ENCODE measurements at regions not wholly inside any gene's neighbourhood (a gene's known extent, or its start where the extent isn't known, plus 50 kb on each side); places are given as distances from the start of the nearest gene placed in this dataset.

DNA sequence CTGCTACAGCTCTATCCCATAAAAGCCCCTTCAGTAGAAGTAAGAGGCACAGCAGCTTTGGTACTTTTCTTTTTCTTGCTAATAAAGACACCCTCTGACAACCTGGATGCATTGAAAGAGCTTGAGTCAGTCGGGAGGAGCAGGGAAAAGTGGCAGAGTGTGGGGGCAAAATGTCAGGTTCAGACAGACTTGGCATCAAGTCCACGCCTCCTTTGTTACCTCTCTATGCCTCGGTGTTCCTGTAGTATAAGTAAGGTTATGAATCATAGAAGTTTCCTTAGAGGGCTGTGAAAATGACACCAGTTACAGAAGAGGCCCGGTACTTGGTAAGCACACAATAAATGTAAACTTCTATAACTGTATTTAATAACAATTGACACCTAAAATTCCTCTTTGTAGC lies 133.9 kb downstream of the ESM1 start:
- DNase-seq, result no peak

DNA sequence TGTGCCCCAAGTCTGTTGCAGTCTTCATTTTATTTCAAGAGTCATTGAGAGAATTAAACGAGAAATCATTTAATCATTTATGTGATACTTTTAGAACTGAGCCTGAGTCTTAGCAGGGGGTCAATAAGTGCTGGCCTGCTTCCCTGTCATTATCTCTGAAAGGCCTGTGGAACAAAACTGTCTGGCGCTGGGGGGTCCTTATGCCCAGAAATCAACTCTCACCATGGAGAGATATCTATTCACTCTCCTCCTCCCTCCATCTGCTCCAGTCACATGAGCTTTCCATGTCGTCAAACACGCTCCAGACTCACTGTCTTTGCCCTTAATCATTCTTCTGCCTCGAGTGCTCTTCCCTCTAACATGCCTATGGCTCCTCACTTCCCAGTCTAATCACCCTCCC lies 136.8 kb downstream of the ESM1 start:
- DNase-seq, result no peak

GRCh38 chr5:54845567-54845941 lies 139.8 kb downstream of the ESM1 start:
- DNase-seq, result no peak

DNA sequence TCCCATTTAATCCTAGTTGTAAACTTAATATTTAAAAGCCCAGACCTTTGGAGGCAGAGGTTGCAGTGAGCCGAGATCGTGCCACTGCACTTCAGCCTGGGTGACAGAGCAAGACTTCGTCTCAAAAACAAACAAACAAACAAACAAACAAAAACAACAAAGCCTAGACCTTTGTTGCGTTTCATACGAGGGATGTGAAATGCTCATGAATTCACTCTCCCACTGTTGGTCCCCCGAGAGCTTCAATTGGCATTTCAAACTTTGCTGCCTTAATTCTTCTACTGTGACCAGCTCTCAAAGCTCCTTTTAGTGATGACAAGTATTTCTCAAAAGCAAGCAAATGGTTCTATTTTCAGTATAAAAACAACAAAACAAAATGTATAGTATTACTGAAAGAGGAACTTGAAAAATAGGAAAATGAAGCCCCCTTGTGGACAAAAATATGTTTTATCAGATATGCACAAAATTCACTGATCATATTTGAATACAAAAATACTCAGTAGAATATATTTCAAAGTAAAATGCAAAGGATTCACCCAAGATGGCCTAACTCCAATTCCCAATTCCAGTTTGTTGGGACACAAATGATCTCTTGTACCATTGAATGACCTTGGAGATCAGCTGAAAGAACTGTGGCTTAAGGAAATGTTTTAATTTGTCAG lies 140.4 kb downstream of the ESM1 start:
- peak; percentile 66 for DNase-seq

GRCh38 chr5:54844266-54844665 lies 141.1 kb downstream of the ESM1 start:
- DNase-seq, result no peak

- DNase-seq, result no peak
Measured at GRCh38 chr5:54841481-54841880, 143.9 kb downstream of the ESM1 start.

DNA sequence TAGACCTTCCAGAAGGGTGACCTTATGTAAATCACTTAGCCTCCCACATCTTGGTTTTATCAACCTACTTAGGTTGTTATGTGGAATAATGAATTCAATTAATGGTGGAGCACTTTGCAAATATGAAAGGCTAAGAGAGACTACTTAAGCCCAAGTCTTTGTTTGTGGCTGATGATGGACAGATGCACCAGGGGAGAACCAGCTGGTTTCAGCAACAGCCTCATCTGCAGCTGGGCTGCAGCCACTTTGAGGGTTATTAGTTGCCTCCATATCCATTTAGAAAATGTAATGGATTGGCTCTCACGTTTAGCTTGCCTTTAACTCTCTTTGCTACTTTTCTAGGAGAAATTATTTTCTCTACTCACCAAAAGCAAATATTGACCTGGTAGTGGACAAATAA lies 146.6 kb downstream of the ESM1 start:
- no peak for DNase-seq

GRCh38 chr5:54837981-54838380 lies 147.4 kb downstream of the ESM1 start:
- no peak for DNase-seq

- no peak for DNase-seq
Measured at GRCh38 chr5:54837093-54837492, 148.3 kb downstream of the ESM1 start.

DNA sequence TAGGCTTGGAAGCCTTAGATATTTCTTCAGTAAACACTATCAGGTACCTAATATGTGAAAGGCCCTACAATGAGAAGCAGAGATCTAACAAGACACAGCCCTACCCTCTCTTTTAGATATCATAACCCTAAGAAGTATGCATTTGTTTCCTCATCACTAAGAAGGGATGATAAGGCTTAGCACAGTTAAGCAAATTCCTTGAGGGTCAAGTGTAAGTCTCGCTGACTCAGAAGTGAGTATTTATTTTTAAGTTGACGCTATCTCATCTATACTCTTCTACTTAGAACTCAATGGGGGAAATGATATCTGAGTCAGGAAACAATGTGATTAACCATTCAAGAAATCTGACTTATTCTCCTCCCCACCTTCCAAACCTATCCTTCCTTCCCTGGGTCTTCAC lies 149.7 kb downstream of the ESM1 start:
- DNase-seq, result no peak

GRCh38 chr5:54834121-54834842 lies 151.1 kb downstream of the ESM1 start:
- no peak for DNase-seq

DNA sequence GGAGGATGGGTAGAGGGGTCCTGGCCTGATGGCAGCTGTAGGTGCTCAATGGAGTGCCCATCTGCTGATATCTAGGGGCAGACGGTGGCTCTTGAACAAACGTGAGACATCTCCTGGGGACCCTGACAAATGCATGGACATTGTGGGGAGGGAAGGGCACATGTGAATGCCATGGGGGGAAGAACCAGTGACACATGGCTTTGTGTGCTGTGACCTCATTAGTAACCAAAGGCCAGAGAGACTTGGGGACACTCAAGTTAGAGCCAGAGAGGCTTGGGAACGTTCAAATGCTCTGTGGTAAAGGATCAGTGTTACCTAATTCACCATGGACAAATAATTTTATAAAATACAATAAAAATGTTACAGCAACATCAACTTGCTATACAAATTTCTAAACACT lies 151.8 kb downstream of the ESM1 start:
- no peak for DNase-seq

GRCh38 chr5:54832858-54833257 lies 152.5 kb downstream of the ESM1 start:
- peak; percentile 6 for DNase-seq

DNA sequence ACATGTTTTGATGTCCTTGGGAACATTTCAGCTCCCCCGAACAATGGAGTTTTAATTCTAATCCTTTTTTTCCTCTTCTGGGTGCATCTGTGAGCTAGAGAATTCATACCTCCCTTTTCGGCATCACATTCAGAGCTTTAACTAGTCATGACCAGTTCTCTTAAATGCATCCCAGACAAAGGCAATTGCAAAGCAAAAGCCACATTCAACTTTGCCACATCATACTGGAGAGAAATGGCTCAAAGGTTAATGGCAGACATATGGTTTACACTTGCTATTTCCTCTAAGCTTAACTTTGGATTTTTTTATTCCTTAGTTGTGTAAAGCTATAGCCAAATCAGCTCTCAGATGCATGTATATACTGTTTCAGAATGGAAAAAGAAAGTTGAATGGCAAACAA lies 153.3 kb downstream of the ESM1 start:
- DNase-seq, result no peak

DNA sequence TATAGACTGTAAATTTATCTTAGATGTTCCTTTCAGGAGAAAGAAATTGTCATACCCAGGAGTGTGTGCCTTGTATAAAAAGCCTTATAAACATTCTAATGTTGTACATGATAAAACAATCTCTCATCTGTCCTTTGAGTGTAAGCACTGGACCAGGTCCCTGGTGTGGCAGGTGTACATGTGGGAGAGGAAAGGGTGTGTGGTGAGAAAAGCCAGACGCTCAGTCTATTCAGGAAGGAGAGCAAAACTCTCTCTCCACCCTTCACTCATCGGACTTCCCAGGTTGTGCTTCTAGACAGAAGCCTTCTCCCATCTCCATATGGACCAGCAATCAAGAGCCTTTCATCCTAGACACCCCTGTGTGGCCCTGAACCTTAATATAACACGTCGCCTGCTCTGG lies 154.2 kb downstream of the ESM1 start:
- DNase-seq, result no peak

DNA sequence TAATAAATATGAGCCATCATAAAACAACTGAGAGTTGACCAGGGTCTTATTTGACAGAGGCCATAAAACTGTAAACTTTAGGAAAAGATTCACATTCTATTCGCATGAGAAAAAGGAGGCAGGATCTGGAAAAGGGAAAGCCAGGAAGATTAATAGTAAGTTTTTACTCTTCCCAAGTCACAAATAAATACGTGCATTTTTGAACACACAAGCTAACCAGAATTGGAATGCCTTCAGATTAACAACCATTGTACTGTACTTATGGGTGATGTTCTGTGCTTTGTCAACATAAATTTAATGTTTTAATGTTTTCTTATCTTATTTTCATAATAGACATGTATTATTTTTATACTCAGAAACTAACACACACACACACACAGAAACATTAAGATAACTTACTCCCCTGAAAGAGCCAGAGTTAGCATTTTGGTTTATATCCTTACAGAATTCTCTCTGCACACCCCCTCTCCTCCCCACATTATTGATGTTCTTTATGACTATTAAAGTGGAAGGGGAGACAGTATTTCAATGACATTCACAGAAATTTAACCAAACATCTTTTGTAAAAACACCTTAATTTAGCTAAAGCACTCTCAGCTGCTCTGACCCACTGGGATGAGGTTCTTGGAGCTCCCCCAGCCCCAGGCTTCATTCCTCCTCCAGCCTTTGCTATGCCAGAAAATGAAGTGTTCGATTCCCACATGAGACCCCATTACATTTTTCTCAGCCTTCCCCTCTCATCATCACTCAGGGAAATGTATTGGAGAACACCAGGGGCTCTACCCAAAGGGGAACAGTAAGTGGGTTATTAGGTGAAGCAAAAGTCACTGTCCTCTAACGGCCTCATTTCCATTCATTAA lies 155.5 kb downstream of the ESM1 start:
- no peak for DNase-seq

GRCh38 chr5:54829102-54829501 lies 156.3 kb downstream of the ESM1 start:
- peak; percentile 9 for DNase-seq

- no peak for DNase-seq
Measured at GRCh38 chr5:54828151-54828550, 157.2 kb downstream of the ESM1 start.

GRCh38 chr5:54825005-54825404 lies 160.4 kb downstream of the ESM1 start:
- DNase-seq, result no peak

DNA sequence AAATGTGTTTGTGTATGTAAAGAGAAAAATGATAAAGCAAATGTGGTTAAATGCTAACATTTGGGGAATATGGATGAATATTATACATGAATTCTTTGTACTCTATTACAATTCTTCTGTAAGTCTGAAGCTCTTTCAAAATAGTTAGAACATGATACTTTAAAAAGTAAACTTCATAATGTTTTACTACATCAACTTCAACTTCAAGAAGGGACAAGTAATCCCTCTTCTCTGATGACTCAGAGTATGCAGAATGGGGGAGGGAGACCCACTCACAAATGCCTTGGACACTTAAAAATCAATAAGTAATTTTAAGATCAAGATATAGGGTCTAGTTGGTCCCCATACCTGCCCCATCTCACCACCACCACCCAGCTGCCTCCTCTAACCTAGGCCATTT lies 162.4 kb downstream of the ESM1 start:
- DNase-seq, result no peak

DNA sequence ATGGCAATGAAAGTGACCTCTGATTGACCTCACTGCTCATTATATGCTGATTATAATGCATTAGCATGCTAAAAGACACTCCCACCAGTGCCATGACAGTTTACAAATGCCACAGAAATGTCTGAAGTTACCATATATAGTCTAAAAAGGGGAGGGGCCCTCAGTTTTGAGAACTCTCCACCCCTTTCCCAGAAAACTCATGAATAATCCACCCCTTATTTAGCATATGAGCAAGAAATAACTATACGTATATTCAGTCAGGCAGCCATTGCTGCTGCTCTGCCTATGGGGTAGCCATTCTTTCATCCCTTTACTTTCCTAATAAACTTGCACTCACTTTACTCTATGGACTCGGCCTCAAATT lies 163.1 kb downstream of the ESM1 start:
- DNase-seq, result no peak

- DNase-seq, result no peak
Measured at GRCh38 chr5:54821445-54822323, 163.7 kb downstream of the ESM1 start.
